HG02973 (cell line): ENCODE measurements at regions not wholly inside any gene's neighbourhood (a gene's known extent, or its start where the extent isn't known, plus 50 kb on each side); places are given as distances from the start of the nearest gene placed in this dataset.

ENCODE experiments used
- ATAC-seq: cut with Tn5 transposase; IDR thresholded peaks from one replicate; pipeline ENCODE4 v1.9.1; 2021; ENCODE audit warnings: moderate library complexity; ENCODE audit not compliant: unreplicated experiment

DNA sequence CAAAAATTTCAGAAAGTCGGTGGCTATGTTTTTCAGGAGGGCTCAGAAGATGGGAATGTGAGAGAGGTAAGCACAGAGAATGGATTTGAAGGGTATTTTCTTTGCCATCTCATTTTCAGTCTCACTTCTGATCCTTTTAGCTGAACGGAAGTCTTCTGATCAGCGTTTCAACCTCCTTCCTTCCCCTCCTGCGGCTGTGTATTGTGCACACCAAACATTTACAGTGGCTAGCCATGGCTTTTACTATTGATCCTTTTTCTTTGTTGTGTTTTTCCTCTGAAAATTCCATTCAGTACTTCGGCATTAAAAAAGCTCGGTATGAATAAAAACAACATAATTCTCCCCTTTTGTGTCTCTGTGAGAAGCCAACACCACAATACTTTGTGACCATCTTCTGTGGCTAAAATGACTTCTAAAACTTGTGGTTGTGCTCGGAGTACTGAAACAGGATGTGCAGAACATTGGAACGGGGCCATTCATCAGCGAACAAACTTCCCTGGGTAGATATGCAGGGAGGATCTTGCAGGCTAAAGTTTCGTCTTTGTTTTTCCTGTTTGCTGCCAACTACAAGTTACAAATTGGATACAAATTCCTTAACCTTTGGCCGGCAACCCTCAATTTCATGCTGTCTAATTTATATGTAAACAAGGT lies 260.8 kb upstream of the FAM98A start:
- ATAC-seq, result no peak

- ATAC-seq, result no peak
These were observed 260.1 kb upstream of the FAM98A start for GRCh38 chr2:33859176-33859575.

- no peak for ATAC-seq
These were observed 249.4 kb upstream of the FAM98A start for GRCh38 chr2:33848486-33848885.

DNA sequence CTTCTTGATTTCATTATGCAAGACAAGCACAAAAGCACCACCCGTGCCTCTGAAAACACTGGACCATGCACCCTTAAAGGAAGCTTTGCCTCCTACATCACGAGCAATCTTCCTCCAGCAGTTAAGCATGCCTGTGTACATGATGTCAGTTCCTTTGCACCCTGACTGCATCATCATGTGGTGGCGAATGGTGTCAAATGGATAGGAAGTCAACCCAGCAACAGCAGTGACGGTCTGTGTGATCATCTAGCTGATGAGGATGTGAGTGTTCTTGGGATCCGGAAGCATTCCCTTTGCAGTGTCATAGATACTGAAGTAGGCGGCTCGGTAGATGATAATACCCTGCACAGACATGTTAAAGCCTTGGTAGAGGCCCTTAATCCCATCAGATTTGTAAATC lies 240.7 kb upstream of the FAM98A start:
- no peak for ATAC-seq

GRCh38 chr2:33836628-33837027 lies 237.5 kb upstream of the FAM98A start:
- ATAC-seq, result no peak

DNA sequence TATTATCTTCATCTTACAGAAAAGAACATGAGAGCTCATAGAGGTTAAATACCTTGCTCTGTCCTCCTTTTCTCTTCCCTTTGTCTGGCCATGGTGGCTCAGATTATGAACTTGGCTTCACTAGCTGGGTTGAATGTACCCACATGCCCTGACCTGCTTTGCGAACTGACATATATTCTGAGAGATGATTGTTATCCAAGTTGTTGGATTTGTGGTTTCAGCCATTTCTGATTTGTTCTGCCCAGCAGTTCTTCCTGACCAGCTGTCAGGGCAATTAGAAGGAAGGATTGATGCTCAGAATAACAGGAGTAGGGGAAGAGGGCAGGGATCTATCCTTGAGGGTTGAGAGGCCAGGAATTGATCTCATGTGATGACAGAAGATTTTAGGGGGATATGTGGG lies 236.8 kb upstream of the FAM98A start:
- ATAC-seq, result no peak

GRCh38 chr2:33822964-33823363 lies 223.9 kb upstream of the FAM98A start:
- ATAC-seq, result no peak

- ATAC-seq, result no peak
These were observed 213.6 kb upstream of the FAM98A start for GRCh38 chr2:33812707-33813106.

DNA sequence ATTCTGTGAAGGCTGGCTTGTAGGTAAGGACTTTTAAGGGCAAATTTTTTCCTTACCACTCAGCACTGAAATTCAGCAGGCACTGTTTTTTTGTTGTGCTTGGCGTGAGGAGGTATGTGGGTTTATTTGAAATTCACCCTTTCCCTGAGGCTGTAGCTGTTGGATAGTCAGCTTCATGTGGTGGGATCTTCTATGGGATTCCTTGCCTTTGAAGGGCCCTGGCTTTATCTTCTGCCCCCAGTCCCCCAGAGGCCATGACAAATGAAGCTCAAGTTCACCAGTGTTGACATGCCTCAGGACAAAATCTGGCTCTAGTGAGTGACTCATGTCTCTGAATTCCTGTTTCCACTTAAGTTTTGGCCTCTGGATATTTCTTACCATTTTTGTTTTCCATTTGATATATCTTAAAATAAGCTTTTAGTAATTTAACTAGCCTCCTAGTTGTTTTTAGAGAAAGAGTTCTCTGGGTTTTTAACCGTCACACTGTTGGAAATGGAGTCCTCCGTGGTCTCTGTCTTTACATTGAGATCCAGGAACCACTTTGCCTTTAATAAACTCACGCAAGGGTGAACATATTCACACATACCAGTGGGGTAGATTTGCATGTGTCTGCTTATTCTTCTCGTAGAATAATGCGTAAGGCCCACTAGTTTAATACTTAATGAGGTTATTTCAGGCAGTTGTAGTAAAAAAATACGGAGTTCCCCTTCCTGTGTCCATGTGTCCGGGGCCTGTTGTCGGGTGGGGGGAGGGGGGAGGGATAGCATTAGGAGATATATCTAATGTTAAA lies 211.1 kb upstream of the FAM98A start:
- ATAC-seq, result no peak

DNA sequence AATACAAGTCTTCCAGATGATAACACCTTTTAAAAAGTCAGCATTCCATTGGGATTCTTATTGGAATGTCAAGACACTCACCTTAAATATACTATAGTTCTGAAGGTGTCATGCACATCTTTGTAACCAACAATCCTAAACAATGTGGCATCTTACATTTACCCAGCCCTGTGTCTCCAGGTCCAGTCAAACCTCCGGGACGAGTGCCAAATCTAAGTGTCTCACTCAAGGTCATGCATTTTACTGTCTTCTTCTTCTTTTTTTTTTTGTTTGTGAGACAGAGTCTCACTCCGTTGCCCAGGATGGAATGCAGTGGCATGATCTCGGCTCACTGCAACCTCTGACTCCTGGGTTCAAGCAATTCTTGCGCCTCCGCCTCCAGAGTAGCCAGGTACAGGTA lies 206.9 kb upstream of the FAM98A start:
- ATAC-seq, result no peak

DNA sequence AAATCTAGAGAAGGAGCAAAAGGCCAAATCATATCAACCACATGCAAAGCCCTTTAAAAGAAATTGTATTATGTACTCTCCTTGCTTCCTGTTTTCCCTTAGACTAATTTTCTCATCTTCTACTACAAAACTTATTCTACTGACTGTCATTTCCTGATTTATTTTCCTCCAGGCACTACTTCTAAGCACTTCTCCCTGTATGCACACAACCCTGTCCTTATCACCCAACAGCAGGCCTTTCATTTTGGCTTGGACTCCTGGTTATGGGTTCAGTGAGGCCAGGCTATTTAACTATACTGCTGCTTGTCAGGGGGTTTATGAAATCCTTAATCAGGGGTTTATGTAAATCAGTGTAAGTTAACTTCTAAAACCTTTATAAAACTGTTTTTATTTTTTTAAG lies 205.1 kb upstream of the FAM98A start:
- ATAC-seq, result no peak

GRCh38 chr2:33796511-33796910 lies 197.4 kb upstream of the FAM98A start:
- ATAC-seq, result no peak

- ATAC-seq, result no peak
These were observed 192.5 kb upstream of the FAM98A start for GRCh38 chr2:33791625-33792024.

DNA sequence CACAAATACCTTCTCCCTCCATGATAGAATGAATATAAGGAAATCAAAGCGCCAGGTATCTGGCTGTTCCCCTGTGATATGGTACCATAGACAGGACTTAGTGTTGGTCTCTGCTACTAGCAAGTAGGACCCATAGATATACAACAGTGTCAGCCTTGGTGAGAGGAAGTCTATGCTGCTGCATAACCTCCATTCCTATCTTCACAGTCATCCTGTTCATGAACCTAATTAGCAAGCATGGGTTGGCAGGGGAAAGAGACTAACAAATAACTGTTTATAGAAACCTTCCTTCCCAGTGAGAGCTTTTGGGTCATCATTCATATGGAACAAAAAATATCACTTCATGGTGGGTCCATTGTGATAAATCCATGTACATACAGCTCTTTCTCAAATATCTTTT lies 188.9 kb upstream of the FAM98A start:
- ATAC-seq, result no peak

GRCh38 chr2:33786881-33787280 lies 187.8 kb upstream of the FAM98A start:
- no peak for ATAC-seq

- peak; percentile 95 for ATAC-seq
These were observed 186.4 kb upstream of the FAM98A start for GRCh38 chr2:33785201-33786106.

- ATAC-seq, result no peak
These were observed 185.4 kb upstream of the FAM98A start for GRCh38 chr2:33784488-33784887.

GRCh38 chr2:33782395-33783230 lies 183.5 kb upstream of the FAM98A start:
- ATAC-seq, result no peak

GRCh38 chr2:33777786-33778185 lies 178.7 kb upstream of the FAM98A start:
- no peak for ATAC-seq

- ATAC-seq, result no peak
These were observed 176.2 kb upstream of the FAM98A start for GRCh38 chr2:33775306-33775705.

GRCh38 chr2:33770023-33770422 lies 170.9 kb upstream of the FAM98A start:
- ATAC-seq, result no peak
